Nucleus accumbens (tissue), 56 donors: ENCODE measurements at regions not wholly inside any gene's neighbourhood (a gene's known extent, or its start where the extent isn't known, plus 50 kb on each side); places are given as distances from the start of the nearest gene placed in this dataset.

Source experiments
- DNase-seq, 56 donors: peaks; one replicate each; lab custom pipeline; 2025; lab: John Stamatoyannopoulos, UW

GRCh38 chr2:52976143-52976949 is 791.3 kb upstream of the CHAC2 start:
- peak in 4 of 56 donors; percentile 1 to 8 (median 4) for DNase-seq

- DNase-seq, result no peak
These were observed 793.5 kb upstream of the CHAC2 start for GRCh38 chr2:52974127-52974526.

- DNase-seq, result no peak
These were observed 797.0 kb upstream of the CHAC2 start for GRCh38 chr2:52970642-52971041.

- DNase-seq, result no peak
These were observed 799.6 kb upstream of the CHAC2 start for GRCh38 chr2:52968043-52968442.

GRCh38 chr2:52964916-52965530 is 802.6 kb upstream of the CHAC2 start:
- DNase-seq, result no peak

- no peak for DNase-seq
These were observed 806.2 kb upstream of the CHAC2 start for GRCh38 chr2:52961403-52961802.

GRCh38 chr2:52960881-52961280 is 806.7 kb upstream of the CHAC2 start:
- DNase-seq, result no peak

- no peak for DNase-seq
These were observed 807.8 kb upstream of the CHAC2 start for GRCh38 chr2:52959801-52960200.

GRCh38 chr2:52956766-52957165 is 810.8 kb upstream of the CHAC2 start:
- DNase-seq, result no peak

- DNase-seq, result no peak
These were observed 811.5 kb upstream of the CHAC2 start for GRCh38 chr2:52956118-52956517.

GRCh38 chr2:52955079-52955478 is 812.5 kb upstream of the CHAC2 start:
- no peak for DNase-seq

GRCh38 chr2:52940101-52940500 is 827.5 kb upstream of the CHAC2 start:
- no peak for DNase-seq

GRCh38 chr2:52939250-52939649 is 828.4 kb upstream of the CHAC2 start:
- DNase-seq, result no peak

- no peak for DNase-seq
These were observed 831.6 kb upstream of the CHAC2 start for GRCh38 chr2:52936029-52936428.

- no peak for DNase-seq
These were observed 832.5 kb upstream of the CHAC2 start for GRCh38 chr2:52934920-52935640.

GRCh38 chr2:52934323-52934898 is 833.2 kb upstream of the CHAC2 start:
- DNase-seq, result no peak

GRCh38 chr2:52933878-52934277 is 833.7 kb upstream of the CHAC2 start:
- no peak for DNase-seq

- no peak for DNase-seq
These were observed 835.9 kb upstream of the CHAC2 start for GRCh38 chr2:52931660-52932059.

GRCh38 chr2:52929412-52929811 is 838.2 kb upstream of the CHAC2 start:
- DNase-seq, result no peak

- DNase-seq, result no peak
These were observed 847.9 kb upstream of the CHAC2 start for GRCh38 chr2:52919673-52920072.

GRCh38 chr2:52918551-52918950 is 849.1 kb upstream of the CHAC2 start:
- DNase-seq, result no peak
